HG02678 (cell line): ENCODE measurements at regions not wholly inside any gene's neighbourhood (a gene's known extent, or its start where the extent isn't known, plus 50 kb on each side); places are given as distances from the start of the nearest gene placed in this dataset.
"Not testable (repeated sequence)": the region's sequence is repeated elsewhere in the genome, so short reads cannot be mapped to it uniquely, and the experiment has no call there.

Experiments
- ATAC-seq: cut with Tn5 transposase; IDR thresholded peaks from one replicate; pipeline ENCODE4 v1.9.1; 2021; ENCODE audit warnings: mild to moderate bottlenecking, moderate library complexity; ENCODE audit not compliant: unreplicated experiment

DNA sequence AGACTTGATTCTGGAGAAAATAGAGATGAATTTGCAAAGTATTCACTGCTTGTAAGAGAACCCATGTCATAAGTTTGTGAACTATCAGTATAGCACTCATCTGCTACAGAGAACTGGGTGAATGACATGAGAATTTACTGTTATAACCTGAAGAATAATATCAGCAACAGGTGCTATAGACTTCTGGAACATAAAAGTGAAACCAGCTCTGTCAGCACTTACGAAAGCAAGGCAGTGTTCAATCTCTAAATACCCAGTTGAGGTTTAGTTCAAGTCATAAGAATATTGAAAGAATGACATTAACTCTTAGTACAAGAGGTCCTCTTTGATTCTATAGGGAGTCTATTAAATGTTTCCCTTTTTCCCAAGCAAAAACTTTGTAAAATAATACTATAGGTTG, 232.9 kb upstream of the ANKRD50 start:
- no peak for ATAC-seq

GRCh38 chr4:124943938-124944337, 231.4 kb upstream of the ANKRD50 start:
- no peak for ATAC-seq

DNA sequence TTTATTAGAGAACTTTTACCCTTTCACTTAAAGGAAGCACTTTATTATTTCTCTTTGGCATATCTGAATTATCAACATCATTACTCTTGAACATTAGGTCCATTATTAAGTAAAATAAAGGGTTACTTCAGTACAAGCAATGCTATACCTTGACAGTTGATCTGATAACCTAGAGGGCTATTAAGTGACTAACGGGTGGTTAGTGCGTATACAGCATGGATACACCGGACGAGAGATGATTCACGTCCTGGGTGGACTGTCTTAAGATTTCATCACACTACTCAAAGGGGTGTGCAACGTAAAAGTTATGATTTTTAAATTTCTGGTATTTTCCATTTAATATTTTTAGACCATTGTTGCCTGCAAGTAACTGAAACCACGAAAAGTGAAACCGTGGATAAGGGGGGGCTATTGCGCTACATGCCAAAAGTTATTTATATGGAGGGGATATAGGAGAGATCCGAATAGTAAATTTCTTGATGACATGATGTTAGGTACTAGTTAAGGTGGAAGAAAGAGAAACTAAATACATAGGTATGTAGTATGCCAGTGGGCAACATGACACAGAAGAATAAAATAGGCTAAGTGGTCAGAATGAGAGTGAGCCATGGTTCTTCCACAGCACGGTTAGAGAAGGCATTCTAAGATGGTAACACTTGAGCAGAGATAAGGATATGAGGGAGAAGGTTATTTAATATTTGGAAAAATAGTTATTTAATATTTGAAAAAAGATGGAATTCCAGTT, 230.8 kb upstream of the ANKRD50 start:
- no peak for ATAC-seq

GRCh38 chr4:124941267-124941666, 228.7 kb upstream of the ANKRD50 start:
- ATAC-seq: no peak

- no peak for ATAC-seq
Measured at GRCh38 chr4:124940387-124940786, 227.9 kb upstream of the ANKRD50 start.

GRCh38 chr4:124939908-124940307, 227.4 kb upstream of the ANKRD50 start:
- no peak for ATAC-seq

DNA sequence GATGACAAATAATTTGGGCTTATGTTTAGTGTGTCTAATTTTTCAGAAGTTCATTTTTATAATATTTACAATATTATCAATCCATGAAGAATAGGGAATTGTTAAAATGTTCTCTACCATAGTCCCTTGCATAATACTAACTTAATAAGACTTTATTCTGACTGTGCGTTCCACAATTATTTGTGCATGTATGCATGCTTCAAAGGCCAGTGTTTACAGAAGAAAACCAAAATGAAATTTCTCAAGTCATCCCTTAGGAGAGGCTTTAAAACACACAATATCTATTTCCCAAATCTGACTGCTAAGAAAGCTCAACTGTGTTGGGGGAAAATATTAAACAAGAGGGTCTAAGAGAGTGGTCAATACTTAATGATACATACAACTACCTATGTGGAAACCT, 226.3 kb upstream of the ANKRD50 start:
- ATAC-seq: no peak

DNA sequence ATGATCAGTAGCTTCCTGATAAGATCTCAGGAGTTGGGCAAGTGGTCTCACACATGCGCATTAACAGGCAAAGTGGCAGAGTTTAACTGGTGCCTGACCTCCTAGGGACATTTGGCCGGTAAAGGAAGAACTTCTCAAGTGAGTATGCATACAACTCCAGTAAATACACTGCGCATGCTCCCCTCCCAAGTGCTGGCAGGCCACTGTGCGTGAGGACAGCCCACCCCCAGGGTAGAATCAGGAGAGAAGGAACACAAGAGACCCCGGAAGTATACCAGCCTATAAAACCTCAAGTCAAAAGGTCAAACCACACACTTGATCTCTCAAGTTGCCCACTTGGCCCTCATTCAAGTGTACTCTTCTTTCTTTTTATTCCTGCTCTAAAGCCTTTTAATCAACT, 225.5 kb upstream of the ANKRD50 start:
- ATAC-seq: no peak

- no peak for ATAC-seq
Measured at GRCh38 chr4:124936427-124936826, 223.9 kb upstream of the ANKRD50 start.

GRCh38 chr4:124934916-124935315, 222.4 kb upstream of the ANKRD50 start:
- no peak for ATAC-seq

DNA sequence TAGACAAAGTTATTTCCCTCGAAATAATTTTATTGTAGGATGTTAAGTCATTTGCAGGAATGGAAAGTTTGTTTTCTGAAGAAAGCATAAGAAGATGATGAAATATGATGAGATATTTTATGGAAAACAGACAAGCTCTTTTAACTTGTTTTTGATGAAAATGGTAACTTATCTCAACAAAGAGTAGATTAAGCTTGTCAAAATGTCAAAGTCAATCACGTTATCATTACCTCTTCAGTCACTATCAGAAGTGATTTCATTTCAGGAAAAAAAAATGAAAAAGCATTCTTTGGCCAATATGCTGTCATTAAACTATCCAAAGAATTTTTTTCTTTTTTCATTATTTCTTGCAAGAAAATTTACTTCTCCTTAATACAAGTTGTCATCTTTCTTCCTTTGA, 221.0 kb upstream of the ANKRD50 start:
- no peak for ATAC-seq

DNA sequence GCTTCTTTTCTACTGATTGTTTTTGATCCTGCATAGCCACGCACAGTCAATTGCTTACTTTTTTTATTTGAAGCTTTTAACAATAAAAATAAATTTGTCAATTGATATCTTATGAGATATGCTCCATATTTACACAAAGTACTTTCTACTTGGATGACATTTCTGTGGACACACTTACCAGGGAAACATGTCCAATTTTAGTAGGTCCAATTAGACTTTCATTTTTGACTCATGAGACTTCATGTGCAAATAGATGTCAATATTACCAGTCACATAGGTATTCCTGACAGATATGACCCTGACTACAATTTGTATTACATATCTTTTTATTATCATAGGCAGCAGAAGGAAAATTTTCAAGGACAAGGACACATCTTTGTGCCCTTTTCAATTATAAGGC, 219.9 kb upstream of the ANKRD50 start:
- no peak for ATAC-seq

- no peak for ATAC-seq
Measured at GRCh38 chr4:124931050-124931449, 218.5 kb upstream of the ANKRD50 start.

GRCh38 chr4:124922748-124923147, 210.2 kb upstream of the ANKRD50 start:
- ATAC-seq: not testable (repeated sequence)

DNA sequence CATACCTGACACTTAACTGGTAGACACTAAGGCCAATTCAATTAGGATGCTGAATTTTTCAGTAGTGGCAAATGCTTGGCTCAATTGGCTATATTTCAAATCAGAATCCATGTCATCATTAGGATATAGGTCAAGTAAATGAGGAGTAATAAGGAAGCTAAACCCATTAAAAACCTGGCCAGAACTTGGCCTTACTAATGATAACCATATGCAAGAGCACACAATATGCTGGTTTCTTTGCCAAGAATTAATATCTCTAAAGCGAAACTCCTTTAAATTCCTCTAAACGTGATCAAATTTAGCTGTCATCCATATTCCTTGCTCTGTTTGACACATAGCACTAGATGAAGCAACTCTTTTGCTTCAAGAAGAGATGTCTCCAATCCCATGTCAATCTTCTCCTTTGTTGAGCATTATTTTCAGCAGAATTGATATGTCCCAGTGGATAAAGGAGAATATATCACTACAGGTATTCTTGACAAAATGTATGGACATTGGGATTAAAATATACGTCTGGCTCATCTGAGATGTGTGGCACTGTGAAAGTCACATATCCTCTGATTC, 206.1 kb upstream of the ANKRD50 start:
- ATAC-seq: no peak

DNA sequence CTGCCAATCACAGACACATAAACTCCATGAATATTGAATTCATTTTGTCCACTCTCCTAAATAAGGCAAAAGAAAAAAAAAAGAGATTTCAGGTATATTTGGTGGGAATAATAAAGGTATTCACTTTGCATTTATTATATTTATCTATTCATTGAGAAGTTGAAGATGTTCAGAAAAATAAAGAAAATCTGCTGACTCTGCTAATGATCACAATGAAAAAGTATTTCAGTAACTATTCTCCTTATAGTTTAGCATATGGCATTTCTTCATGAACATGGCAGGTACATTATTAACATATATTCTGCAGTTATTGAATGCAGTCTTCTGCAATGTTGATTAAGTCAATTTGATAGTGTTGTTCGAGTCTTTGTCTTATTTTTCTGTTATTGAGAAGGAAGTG, 202.5 kb upstream of the ANKRD50 start:
- ATAC-seq: no peak

DNA sequence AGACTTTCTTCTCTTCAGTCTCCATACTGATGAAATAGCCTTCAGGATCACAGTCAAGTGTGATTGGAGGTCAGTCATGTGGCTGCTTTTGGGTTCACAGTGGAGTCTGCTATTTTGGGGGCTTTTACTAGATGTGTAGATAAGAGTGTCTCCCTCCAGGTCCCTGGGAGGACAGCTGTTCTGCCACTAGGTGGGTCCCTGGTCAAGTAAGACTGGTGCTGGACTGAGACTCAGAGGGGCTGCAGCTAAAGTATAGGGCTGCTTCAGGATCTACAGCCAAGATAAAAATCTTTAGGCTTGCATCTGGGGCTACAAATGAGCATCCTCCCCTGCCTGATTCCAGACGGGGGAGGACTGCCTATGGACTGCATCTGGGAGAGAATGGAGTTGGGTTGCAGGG, 200.7 kb upstream of the ANKRD50 start:
- no peak for ATAC-seq

DNA sequence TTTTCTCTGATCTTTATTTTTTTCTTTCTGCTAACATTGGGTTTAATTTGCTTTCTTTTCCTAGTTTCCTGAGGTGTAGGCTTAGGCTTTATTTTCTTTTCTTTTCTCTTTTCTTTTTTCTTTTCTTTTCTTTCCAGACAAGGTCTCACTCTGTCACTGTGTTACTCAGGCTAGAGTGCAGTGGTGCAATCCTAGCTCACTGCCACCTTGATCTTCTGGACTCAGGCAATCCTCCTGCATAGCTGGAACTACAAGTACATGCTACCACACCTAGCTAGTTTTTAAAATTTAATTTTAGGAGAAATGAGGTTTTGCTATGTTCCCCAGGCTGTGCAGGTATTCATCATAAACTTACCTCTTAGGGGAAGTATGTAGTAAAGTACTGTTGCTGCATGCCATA, 197.8 kb upstream of the ANKRD50 start:
- ATAC-seq: no peak

DNA sequence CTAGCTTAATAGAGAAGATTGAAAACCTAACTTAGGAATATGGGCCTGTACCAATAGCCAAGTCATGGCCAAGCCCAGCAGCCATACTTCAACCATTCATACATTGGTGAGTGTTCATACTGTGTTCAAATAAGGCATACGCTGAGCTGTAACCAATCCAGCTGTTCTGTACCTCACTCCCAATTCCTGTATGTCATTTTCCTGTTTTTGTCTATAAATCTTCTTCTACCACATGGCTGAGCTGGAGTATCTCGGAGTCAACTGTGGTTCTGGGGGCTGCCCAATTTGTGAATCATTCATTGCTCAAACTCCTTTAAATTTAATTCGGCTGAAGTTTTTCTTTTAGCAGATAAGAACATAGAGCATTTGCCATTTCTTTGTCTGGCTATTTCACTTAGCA, 195.3 kb upstream of the ANKRD50 start:
- no peak for ATAC-seq

DNA sequence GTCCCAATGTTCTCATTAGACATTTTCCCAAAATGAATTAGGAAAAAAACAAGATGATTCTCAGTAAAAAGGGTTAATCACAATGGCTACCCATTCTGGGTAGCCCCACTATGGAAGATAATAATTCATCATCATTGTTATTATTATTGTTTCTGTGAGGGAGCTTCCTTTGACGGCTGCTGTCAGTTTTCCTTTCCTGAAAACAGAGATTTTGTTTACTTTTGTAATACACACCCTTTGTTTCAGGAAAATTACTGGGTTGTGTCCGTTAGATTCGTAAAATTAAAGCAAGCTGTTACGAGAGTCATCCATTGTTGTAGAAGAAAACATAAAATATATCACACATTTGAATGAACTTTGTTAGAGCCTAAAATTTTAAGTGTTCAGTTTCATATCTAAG, 192.9 kb upstream of the ANKRD50 start:
- ATAC-seq: no peak

DNA sequence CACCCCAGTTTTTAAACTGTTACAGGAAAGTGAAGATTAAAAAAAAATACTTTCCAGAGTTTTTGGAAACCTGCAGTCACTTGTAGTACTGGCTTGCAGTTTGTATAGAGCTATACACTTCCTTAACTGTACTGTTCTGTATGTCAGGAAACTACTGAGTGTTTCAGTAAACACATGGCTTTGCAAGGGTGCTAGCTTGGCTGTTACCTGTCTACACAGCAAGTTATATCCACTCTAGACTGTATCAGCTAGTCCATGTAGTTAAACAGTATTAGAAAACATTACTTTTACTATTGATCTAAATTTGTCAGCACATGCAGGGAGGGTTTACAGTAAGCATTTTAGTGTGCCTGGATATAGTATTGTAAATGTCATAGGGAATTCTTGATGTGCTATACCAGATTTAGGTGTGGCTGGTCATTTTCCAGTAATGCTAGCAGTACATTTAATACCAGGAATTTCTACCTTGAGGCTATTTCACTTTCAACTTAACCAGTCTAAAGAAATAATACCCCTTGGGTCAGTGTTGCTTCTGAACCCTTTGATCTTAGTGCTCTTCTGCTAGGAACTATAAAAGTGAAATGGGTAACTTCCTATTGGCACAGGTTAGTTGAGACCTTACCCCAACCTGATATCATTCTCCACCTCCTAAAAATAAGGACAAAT, 192.3 kb upstream of the ANKRD50 start:
- no peak for ATAC-seq

- no peak for ATAC-seq
Measured at GRCh38 chr4:124903995-124904722, 191.6 kb upstream of the ANKRD50 start.
